ENCODE measurements at regions not wholly inside any gene's neighbourhood (a gene's known extent, or its start where the extent isn't known, plus 50 kb on each side); places are given as distances from the start of the nearest gene placed in this dataset.

- DNase-seq (ENCODE audit: low spot score), result no peak
These were observed 107.0 kb upstream of the PDE1C start for GRCh38 chr7:32177232-32177631.

DNA sequence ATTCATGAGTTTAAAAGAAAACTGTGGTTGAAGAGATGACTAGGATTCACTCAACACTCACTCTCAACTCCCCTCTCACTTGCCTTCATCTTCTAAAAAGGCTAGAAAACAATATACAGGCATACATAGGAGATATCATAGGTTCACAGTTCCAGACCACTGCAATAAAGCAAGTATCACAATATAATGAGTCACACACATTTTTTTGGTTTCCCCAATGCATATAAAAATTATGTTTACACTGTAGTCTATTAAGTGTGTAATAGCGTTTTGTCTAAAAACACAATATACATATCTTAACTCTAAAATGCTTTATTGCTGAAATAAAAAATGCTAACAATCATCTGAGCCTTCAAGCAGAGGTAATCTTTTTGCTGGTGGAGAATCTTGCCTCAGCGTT, 104.9 kb upstream of the PDE1C start:
- DNase-seq (ENCODE audit: low spot score), result no peak

DNA sequence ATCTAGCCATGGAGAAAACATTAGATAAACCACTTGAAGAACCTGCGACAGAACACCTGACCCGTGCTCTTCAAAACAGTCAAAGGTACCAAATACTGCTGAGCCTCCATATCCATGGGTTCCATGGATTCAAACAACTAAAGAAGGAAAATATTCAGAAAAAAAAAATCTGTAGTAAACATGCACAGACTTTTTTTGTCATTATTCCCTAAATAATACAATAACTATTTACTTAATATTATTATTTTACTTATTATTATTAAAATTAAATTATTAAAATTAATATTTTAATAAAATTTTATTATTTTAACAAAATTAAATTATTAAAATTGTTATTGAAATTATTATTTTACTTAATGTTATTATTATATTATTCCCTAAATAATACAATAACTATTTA, 101.0 kb upstream of the PDE1C start:
- DNase-seq (ENCODE audit: low spot score), result no peak

DNA sequence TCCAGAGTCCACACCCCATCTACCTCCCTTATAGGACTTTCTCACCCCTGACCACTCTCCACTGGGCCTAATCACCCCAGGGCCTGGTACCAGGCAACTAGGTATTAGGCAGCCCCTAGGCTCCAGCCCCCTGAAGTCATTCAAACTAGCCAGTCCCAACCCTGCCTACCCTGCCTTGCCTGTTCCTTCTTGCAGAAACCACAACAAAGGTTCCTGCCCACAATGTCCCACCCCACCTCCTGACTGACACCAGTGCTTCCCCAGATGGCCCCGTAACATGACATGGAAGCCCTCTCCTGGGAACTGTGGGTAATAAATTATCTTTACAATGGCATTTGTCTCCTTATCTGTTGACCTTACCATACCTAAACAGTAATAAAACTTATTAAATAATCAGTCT, 100.6 kb upstream of the PDE1C start:
- DNase-seq (ENCODE audit: low spot score), result no peak

- DNase-seq (ENCODE audit: low spot score), result no peak
These were observed 99.0 kb upstream of the PDE1C start for GRCh38 chr7:32169228-32169627.

- no peak for DNase-seq (ENCODE audit: low spot score)
These were observed 97.6 kb upstream of the PDE1C start for GRCh38 chr7:32167815-32168214.

GRCh38 chr7:32167256-32167655, 97.0 kb upstream of the PDE1C start:
- DNase-seq (ENCODE audit: low spot score), result no peak

DNA sequence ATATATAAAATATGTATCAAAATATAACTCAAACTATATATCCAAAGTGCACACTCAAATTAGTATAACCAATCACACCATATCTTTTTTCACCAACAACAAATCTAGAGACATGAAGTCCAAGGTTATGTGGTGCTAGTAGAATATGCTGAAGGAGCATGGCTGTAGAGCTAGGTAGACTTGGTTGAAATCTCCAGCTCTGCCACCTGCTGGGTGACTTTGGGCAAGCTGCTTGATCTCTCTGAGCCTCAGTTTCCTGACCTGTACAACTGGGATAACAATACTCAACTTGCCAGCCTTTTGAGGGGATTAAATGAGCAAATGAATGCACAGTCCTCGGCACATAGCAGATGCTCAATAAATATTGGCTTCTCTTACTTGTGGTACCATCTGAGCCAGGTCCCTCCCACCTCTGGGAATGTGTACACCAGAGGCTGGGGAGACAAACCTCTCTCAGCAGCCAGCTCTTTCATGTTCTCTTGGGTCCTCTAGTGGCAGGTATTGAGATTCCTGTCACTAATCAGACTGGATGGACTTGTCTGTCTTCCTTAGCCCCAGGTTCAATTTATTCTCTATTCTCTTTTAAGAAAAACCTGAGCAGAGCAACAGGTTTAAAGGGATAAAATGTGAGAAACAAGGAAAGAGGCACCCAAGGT, 94.3 kb upstream of the PDE1C start:
- no peak for DNase-seq (ENCODE audit: low spot score)

DNA sequence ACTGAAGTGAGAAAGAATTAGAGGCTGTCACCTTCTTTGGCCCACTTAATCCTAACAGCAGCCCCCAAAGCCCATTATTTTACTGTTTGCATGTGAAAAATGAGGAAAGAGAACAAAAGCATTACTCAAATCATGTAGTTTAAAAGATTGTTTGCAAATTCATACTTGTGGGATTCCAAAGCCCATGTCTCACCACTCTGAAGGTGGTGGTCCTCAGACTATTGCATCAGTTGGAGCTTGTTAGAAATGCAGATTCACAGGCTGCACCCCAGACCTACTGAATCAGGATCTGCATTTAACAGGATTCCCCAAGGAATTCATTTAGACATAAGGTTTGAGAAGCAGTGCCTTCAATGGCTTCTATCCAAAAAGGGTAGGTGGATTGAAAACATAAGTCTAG, 93.7 kb upstream of the PDE1C start:
- no peak for DNase-seq (ENCODE audit: low spot score)

DNA sequence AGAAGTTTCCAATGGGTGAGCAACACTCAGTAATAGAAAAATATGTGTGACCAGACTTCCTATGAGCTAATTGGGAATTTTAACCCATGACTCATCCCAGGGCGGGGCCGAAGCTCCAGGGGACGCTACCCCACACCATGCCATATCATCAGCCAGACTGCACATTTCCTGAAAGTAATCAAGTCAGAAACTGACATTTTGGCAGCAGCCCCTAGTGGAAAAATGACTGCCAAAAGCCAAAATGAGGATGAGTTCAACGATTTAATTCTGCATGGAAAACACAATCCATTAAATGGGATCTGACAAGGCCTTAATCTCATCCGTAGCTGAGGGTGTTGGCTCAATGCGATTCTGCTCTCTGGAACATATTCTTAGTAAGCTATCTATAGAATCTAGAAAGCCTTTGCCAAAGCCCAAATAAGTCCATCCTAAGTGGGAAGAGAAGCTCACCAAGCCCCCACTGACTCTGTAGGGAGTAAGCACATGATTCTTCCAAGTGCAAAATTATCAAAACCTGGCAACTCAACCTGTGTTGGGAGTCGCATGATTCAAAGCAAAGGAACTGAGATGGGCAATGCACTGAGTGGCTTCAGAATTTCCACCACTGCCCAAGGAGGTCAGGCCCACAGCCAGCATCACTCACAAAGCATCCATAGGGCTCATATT, 93.1 kb upstream of the PDE1C start:
- no peak for DNase-seq (ENCODE audit: low spot score)

- DNase-seq (ENCODE audit: low spot score), result no peak
These were observed 91.5 kb upstream of the PDE1C start for GRCh38 chr7:32161708-32162107.

- DNase-seq (ENCODE audit: low spot score), result no peak
These were observed 88.8 kb upstream of the PDE1C start for GRCh38 chr7:32158751-32159745.

- no peak for DNase-seq (ENCODE audit: low spot score)
These were observed 87.9 kb upstream of the PDE1C start for GRCh38 chr7:32158076-32158475.

DNA sequence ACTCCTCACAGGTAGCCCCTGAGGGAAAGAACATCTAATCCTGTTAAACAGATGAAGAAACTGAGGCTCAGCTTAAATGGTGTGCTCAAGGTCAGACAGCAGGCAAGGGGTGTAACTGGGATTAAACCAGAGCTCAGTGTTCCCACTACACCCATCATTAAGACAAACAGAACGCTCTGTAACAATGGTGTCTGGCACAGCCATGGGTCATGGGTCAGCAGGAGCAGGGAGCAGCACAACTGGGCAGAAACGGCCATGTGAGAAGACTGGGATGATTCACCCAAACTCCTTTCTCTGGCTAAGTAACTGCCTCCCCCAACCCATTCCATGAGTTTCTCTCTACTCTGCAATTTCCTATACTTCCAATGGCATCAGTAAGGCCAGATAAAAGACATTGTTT, 85.5 kb upstream of the PDE1C start:
- DNase-seq (ENCODE audit: low spot score), result no peak

GRCh38 chr7:32154797-32155196, 84.6 kb upstream of the PDE1C start:
- DNase-seq (ENCODE audit: low spot score), result no peak

DNA sequence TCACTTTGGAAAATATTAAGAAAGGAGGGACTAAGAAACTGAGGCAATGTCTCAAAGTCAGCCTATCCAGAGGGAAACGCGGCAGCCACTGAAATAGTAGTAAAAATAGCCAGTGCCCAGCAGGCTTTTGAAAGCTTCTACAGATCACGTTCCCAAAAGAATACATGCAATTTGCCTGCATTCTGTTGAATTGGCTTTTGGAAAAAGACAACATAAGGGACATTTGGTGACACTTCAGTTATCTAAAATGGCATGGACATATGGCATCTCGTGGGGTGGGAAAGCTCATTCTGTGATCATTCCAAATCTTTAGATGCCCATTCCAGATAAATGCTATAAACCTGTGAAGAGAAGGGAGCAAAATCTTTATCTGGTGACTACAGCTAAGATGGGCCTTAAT, 82.8 kb upstream of the PDE1C start:
- no peak for DNase-seq (ENCODE audit: low spot score)

DNA sequence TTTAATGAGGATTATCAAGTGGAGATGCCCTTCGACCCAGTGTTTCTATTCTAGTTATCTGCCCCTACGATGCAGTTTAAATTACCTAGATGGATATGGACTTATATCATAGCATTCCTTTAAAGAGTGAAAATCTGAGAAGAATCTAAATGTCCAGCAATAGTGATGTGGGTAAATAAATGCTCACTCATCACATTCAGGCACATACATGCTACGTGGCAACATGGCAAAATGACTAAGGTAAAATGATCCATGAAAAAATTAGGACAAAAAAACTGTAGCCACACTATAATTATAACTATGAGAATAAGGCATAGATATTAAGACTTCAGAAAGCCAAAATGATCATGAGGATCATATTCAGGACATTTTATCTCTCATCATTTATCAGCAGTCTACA, 82.4 kb upstream of the PDE1C start:
- DNase-seq (ENCODE audit: low spot score), result no peak

- DNase-seq (ENCODE audit: low spot score), result no peak
These were observed 80.4 kb upstream of the PDE1C start for GRCh38 chr7:32150589-32150988.

- no peak for DNase-seq (ENCODE audit: low spot score)
These were observed 79.8 kb upstream of the PDE1C start for GRCh38 chr7:32150039-32150438.

GRCh38 chr7:32147546-32148268, 77.5 kb upstream of the PDE1C start:
- DNase-seq (ENCODE audit: low spot score), result no peak

- no peak for DNase-seq (ENCODE audit: low spot score)
These were observed 75.7 kb upstream of the PDE1C start for GRCh38 chr7:32145911-32146310.

DNA sequence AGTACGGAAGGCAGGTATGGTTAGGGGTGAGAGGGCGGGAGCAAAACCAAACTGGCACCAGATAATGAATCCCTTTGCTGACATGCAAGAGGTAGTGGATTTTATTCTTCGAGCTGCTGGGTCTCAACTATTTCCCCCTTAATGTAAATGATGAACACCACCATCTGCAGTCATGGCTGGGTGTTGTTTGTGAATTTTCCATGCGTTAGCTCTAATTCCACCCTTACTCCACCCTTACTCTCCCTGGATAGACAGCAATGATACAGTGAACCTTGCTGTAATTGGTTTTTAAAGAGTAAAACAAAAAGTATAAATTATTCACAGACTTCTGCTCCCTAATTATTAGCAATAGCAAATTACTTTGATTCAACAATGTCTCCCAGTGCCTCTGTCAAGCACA, 74.5 kb upstream of the PDE1C start:
- no peak for DNase-seq (ENCODE audit: low spot score)

Data from CD4-positive, alpha-beta T cell treated with Interleukin-6 at 100 ng/mL for 8 hours (primary cell).